Stimulated activated CD4-positive, alpha-beta T cell treated with anti-CD3 and anti-CD28 coated beads, Interleukin-12 subunit alpha, Interleukin-12 subunit beta, amount 100 ng/mL, for 48 hours (primary cell): ENCODE measurements at regions not wholly inside any gene's neighbourhood (a gene's known extent, or its start where the extent isn't known, plus 50 kb on each side); places are given as distances from the start of the nearest gene placed in this dataset.

ENCODE experiments used
- DNase-seq, 3 donors: peaks; one replicate each; pipeline ENCODE4 v3.0.0-alpha.2; 2020; ENCODE audit warnings: low read depth in 2 of 3, low spot score in 1 of 3

- no peak for DNase-seq
Measured at GRCh38 chr11:111039982-111040381, 205.5 kb upstream of the POU2AF2 start.

GRCh38 chr11:111035746-111036145, 209.8 kb upstream of the POU2AF2 start:
- no peak for DNase-seq

GRCh38 chr11:111026241-111026640, 219.3 kb upstream of the POU2AF2 start:
- DNase-seq: no peak

- DNase-seq: no peak
Measured at GRCh38 chr11:111021131-111021530, 224.4 kb upstream of the POU2AF2 start.

GRCh38 chr11:111019871-111020670, 225.5 kb upstream of the POU2AF2 start:
- DNase-seq: no peak

GRCh38 chr11:111019451-111019850, 226.1 kb upstream of the POU2AF2 start:
- no peak for DNase-seq

- no peak for DNase-seq
Measured at GRCh38 chr11:111018566-111018965, 227.0 kb upstream of the POU2AF2 start.

- DNase-seq: no peak
Measured at GRCh38 chr11:111012491-111012890, 233.0 kb upstream of the POU2AF2 start.

GRCh38 chr11:111011275-111011594, 234.3 kb upstream of the POU2AF2 start:
- DNase-seq: no peak

- no peak for DNase-seq
Measured at GRCh38 chr11:111010391-111011274, 234.9 kb upstream of the POU2AF2 start.

GRCh38 chr11:111006227-111006626, 239.3 kb upstream of the POU2AF2 start:
- DNase-seq: no peak

- DNase-seq: no peak
Measured at GRCh38 chr11:111001986-111002611, 243.4 kb upstream of the POU2AF2 start.

- DNase-seq: no peak
Measured at GRCh38 chr11:111001081-111001430, 244.5 kb upstream of the POU2AF2 start.

- DNase-seq: no peak
Measured at GRCh38 chr11:111000400-111001080, 245.0 kb upstream of the POU2AF2 start.

GRCh38 chr11:110992481-110992880, 253.0 kb upstream of the POU2AF2 start:
- DNase-seq: no peak

GRCh38 chr11:110991661-110992355, 253.7 kb upstream of the POU2AF2 start:
- no peak for DNase-seq

GRCh38 chr11:110990311-110990710, 255.2 kb upstream of the POU2AF2 start:
- DNase-seq: no peak

GRCh38 chr11:110989428-110990133, 255.9 kb upstream of the POU2AF2 start:
- no peak for DNase-seq

GRCh38 chr11:110988671-110989070, 256.9 kb upstream of the POU2AF2 start:
- DNase-seq: no peak

- DNase-seq: no peak
Measured at GRCh38 chr11:110986016-110986415, 259.5 kb upstream of the POU2AF2 start.
